Neural cell (in vitro differentiated cells): ENCODE measurements at regions not wholly inside any gene's neighbourhood (a gene's known extent, or its start where the extent isn't known, plus 50 kb on each side); places are given as distances from the start of the nearest gene placed in this dataset.

ENCODE experiments used
- H2AFZ ChIP-seq: fragments of 200-600, 300-800 bp; sonication (generic), shearing (Covaris generic); 2 replicates; pipeline ENCODE4 v1.6.0; 2014; ENCODE audit warnings: low read depth, mild to moderate bottlenecking, antibody characterized with exemption, low read length, moderate library complexity
- H3F3A ChIP-seq: fragments of 200-600 bp; shearing (Covaris generic); 2 replicates; pipeline ENCODE4 v1.6.1; 2016; ENCODE audit warnings: mild to moderate bottlenecking, moderate library complexity, mixed read lengths, antibody characterized with exemption, low read length; ENCODE audit not compliant: insufficient read depth, poor library complexity, severe bottlenecking
- H3K27ac ChIP-seq: fragments of 200-600, 300-800 bp; sonication (generic), shearing (Covaris generic); 2 replicates; pipeline ENCODE4 v1.5.1; 2014; ENCODE audit warnings: mild to moderate bottlenecking, low read length, moderate library complexity
- H3K27me3 ChIP-seq: fragments of 300-800, 200-600 bp; sonication (generic), shearing (Covaris generic); 2 replicates; pipeline ENCODE4 v1.6.0; 2014; ENCODE audit warnings: mild to moderate bottlenecking, low read depth, low read length, moderate library complexity; ENCODE audit not compliant: insufficient read depth
- H3K36me3 ChIP-seq: fragments of 300-800, 200-600 bp; sonication (generic), shearing (Covaris generic); 2 replicates; pipeline ENCODE4 v1.5.1; 2014; ENCODE audit warnings: mild to moderate bottlenecking, antibody characterized with exemption, low read length, moderate library complexity; ENCODE audit not compliant: insufficient read depth
- H3K4me2 ChIP-seq: fragments of 300-800, 200-600 bp; sonication (generic), shearing (Covaris generic); 2 replicates; pipeline ENCODE4 v1.6.0; 2014; ENCODE audit warnings: mild to moderate bottlenecking, low read length
- H3K4me3 ChIP-seq: fragments of 300-800, 200-600 bp; sonication (generic), shearing (Covaris generic); 2 replicates; pipeline ENCODE4 v1.5.1; 2014; ENCODE audit warnings: mild to moderate bottlenecking, low read length, moderate library complexity
- H3K79me2 ChIP-seq: fragments of 200-600 bp; shearing (Covaris generic); replicated peaks from 2 replicates; pipeline ENCODE4 v1.6.0; 2014; ENCODE audit warnings: mild to moderate bottlenecking, low read length, moderate library complexity; ENCODE audit not compliant: insufficient read depth
- H3K9ac ChIP-seq: fragments of 300-800, 200-600 bp; sonication (generic), shearing (Covaris generic); 2 replicates; pipeline ENCODE4 v1.6.1; 2016; ENCODE audit warnings: mild to moderate bottlenecking, low read length, mixed read lengths
- H3K9me2 ChIP-seq: fragments of 200-600 bp; shearing (Covaris generic); 2 replicates; pipeline ENCODE4 v1.6.1; 2016; ENCODE audit warnings: mild to moderate bottlenecking, low read length, mixed read lengths; ENCODE audit not compliant: insufficient read depth
- H3K9me3 ChIP-seq: fragments of 200-600, 300-800 bp; sonication (generic), shearing (Covaris generic); 2 replicates; pipeline ENCODE4 v1.6.1; 2016; ENCODE audit warnings: mild to moderate bottlenecking, mixed run types, low read length, moderate library complexity, mixed read lengths
- H4K20me1 ChIP-seq: fragments of 200-600 bp; shearing (Covaris generic); 2 replicates; pipeline ENCODE4 v1.6.1; 2016; ENCODE audit warnings: mild to moderate bottlenecking, mixed run types; ENCODE audit not compliant: insufficient read depth
- CTCF ChIP-seq: fragments of 450-650 bp; IDR thresholded peaks from 2 replicates; pipeline ENCODE4 v1.5.1; 2014; ENCODE audit warnings: antibody characterized with exemption, mild to moderate bottlenecking, moderate library complexity; ENCODE audit not compliant: poor library complexity, severe bottlenecking
- EP300 ChIP-seq: fragments of 450-650 bp; conservative IDR thresholded peaks from 2 replicates; pipeline ENCODE4 v1.6.1; 2014; ENCODE audit warnings: antibody characterized with exemption, mild to moderate bottlenecking, moderate library complexity; ENCODE audit not compliant: poor library complexity, severe bottlenecking
- EZH2 ChIP-seq: fragments of 200-600, 300-800 bp; shearing (Covaris generic), sonication (generic); IDR thresholded peaks from 2 replicates; pipeline ENCODE4 v1.6.1; 2014; ENCODE audit warnings: antibody characterized with exemption, low read length, borderline replicate concordance, mild to moderate bottlenecking; ENCODE audit not compliant: insufficient read depth, poor library complexity, severe bottlenecking
- MXI1 ChIP-seq: fragments of 450-650 bp; conservative IDR thresholded peaks from 2 replicates; pipeline ENCODE4 v1.6.1; 2014; ENCODE audit warnings: antibody characterized with exemption, mild to moderate bottlenecking; ENCODE audit not compliant: poor library complexity, severe bottlenecking
- POLR2AphosphoS5 ChIP-seq: IDR thresholded peaks from 2 replicates; pipeline ENCODE4 v1.6.1; 2012
- RAD21 ChIP-seq: fragments of 450-650 bp; conservative IDR thresholded peaks from 2 replicates; pipeline ENCODE4 v1.6.1; 2014; ENCODE audit warnings: antibody characterized with exemption, mild to moderate bottlenecking, moderate library complexity
- REST ChIP-seq: IDR thresholded peaks from 2 replicates; pipeline ENCODE4 v1.6.1; 2012; ENCODE audit warnings: borderline replicate concordance
- SMC3 ChIP-seq: fragments of 450-650 bp; conservative IDR thresholded peaks from 2 replicates; pipeline ENCODE4 v1.6.1; 2014; ENCODE audit warnings: antibody characterized with exemption, mild to moderate bottlenecking, moderate library complexity; ENCODE audit not compliant: poor library complexity
- TAF1 ChIP-seq: IDR thresholded peaks from 2 replicates; pipeline ENCODE4 v1.6.1; 2012; ENCODE audit warnings: low read depth

- Histone ChIP-seq H3F3A (no peaks in the 10 kb centered on the region), H3K27ac (no peak overlapping the region), H3K36me3 (no peaks in the 10 kb centered on the region), H2AFZ (no peak overlapping the region), H3K4me3 (no peak overlapping the region), H3K27me3 (no peaks in the 10 kb centered on the region), H3K4me2 (no peak overlapping the region), H3K9me3 (no peaks in the 10 kb centered on the region), H3K9me2 (no peaks in the 10 kb centered on the region), H3K9ac (no peak overlapping the region), H3K79me2 (no peaks in the 10 kb centered on the region), H4K20me1 (no peaks in the 10 kb centered on the region)
- TF ChIP-seq EP300 (no peak), CTCF (no peak), POLR2AphosphoS5 (no peak), TAF1 (no peak), RAD21 (no peak), REST (no peak)
These were observed 113.5 kb upstream of the MED13 start for GRCh38 chr17:62178579-62178978.

GRCh38 chr17:62172492-62173291, 107.6 kb upstream of the MED13 start:
- no peak for TF ChIP-seq REST
- TF ChIP-seq RAD21 = no peak
- no peak for TF ChIP-seq EZH2
- no peak for TF ChIP-seq EP300
- no peak for TF ChIP-seq TAF1
- no peak for TF ChIP-seq CTCF
- no peak for TF ChIP-seq SMC3
- no peak for TF ChIP-seq POLR2AphosphoS5
- TF ChIP-seq MXI1 = no peak
- Histone ChIP-seq H4K20me1 (no peaks in the 10 kb centered on the region), H3K4me2 (no peak overlapping the region), H3K4me3 (no peak overlapping the region), H3K79me2 (no peaks in the 10 kb centered on the region), H2AFZ (no peak overlapping the region), H3K9ac (no peak overlapping the region), H3K27ac (no peak overlapping the region), H3K27me3 (no peaks in the 10 kb centered on the region), H3K36me3 (no peaks in the 10 kb centered on the region), H3K9me3 (no peaks in the 10 kb centered on the region), H3K9me2 (no peaks in the 10 kb centered on the region), H3F3A (no peaks in the 10 kb centered on the region)
